H1 (cell line): ENCODE measurements at regions not wholly inside any gene's neighbourhood (a gene's known extent, or its start where the extent isn't known, plus 50 kb on each side); places are given as distances from the start of the nearest gene placed in this dataset.

Experiments used
- CTCF ChIA-PET: fragments of 300-600 bp; sonication (Branson Sonifier 250); formaldehyde crosslinking; loops from one replicate; lab custom pipeline; 2021; ENCODE audit not compliant: partially characterized antibody; lab: Charles Lee
- POLR2A ChIA-PET: fragments of 300-600 bp; sonication (Branson Sonifier 250); formaldehyde crosslinking; loops from one replicate; lab custom pipeline; 2021; ENCODE audit warnings: inconsistent platforms; ENCODE audit not compliant: partially characterized antibody; lab: Charles Lee
- DNase-seq, 2 experiments: peaks; one replicate each; pipeline versions ENCODE4 v3.0.0 to v3.0.0-alpha.2; 2010 to 2022; ENCODE audit warnings: low spot score in 2 of 2, low read depth in 1 of 2, mixed read lengths in 1 of 2
- FAIRE-seq: peaks from 2 replicates; lab custom pipeline; 2011; peaks lifted over from hg19 to GRCh38; lab: Jason Lieb, UNC
- H2AFZ ChIP-seq: 2 replicates; pipeline ENCODE4 v1.8.1; 2012; ENCODE audit warnings: low read length, inconsistent platforms
- H2AK5ac ChIP-seq: 2 replicates; pipeline ENCODE4 v1.6.1; 2013; ENCODE audit warnings: low read depth, low read length
- H2BK120ac ChIP-seq: replicated peaks from 2 replicates; pipeline ENCODE3; 2013; ENCODE audit warnings: low read depth, low read length, inconsistent platforms
- H2BK12ac ChIP-seq: 2 replicates; pipeline ENCODE4 v1.6.1; 2013; ENCODE audit warnings: low read depth, low read length
- H2BK15ac ChIP-seq: 2 replicates; pipeline ENCODE4 v1.6.1; 2013; ENCODE audit warnings: low read length
- H2BK20ac ChIP-seq: 2 replicates; pipeline ENCODE4 v1.6.1; 2013; ENCODE audit warnings: low read length
- H2BK5ac ChIP-seq: 2 replicates; pipeline ENCODE4 v1.6.1; 2013; ENCODE audit warnings: low read depth, low read length
- H3K14ac ChIP-seq: 2 replicates; pipeline ENCODE4 v1.6.1; 2013; ENCODE audit warnings: inconsistent platforms; ENCODE audit not compliant: insufficient read length
- H3K18ac ChIP-seq: 2 replicates; pipeline ENCODE4 v1.6.1; 2013; ENCODE audit warnings: low read length; ENCODE audit errors: extremely low read depth
- H3K23ac ChIP-seq: 2 replicates; pipeline ENCODE4 v1.6.1; 2013; ENCODE audit warnings: inconsistent platforms; ENCODE audit not compliant: insufficient read length
- H3K23me2 ChIP-seq: 2 replicates; pipeline ENCODE4 v1.6.1; 2013; ENCODE audit warnings: low read depth, low read length
- H3K27ac ChIP-seq: 2 replicates; pipeline ENCODE4 v1.6.1; 2011; ENCODE audit warnings: low read depth, low read length, inconsistent platforms
- H3K27me3 ChIP-seq, 4 experiments: replicated peaks in 1 of 4; 1 replicate in 1 of 4; 2 replicates in 3 of 4; pipeline versions ENCODE4 v1.6.1 to v1.8.1; 2011 to 2013; ENCODE audit warnings: low read length in 3 of 4, mild to moderate bottlenecking in 3 of 4, inconsistent platforms in 2 of 4, mixed read lengths in 2 of 4, moderate library complexity in 1 of 4; ENCODE audit not compliant: control insufficient read depth in 3 of 4, insufficient read depth in 3 of 4; ENCODE audit errors: extremely low read depth in 1 of 4
- H3K36me3 ChIP-seq, 4 experiments: 2 replicates each; pipeline versions ENCODE4 v1.6.1 to v1.8.1; 2011 to 2013; ENCODE audit warnings: mild to moderate bottlenecking in 4 of 4, low read length in 3 of 4, moderate library complexity in 2 of 4, control low read depth in 1 of 4, inconsistent platforms in 1 of 4; ENCODE audit not compliant: insufficient read depth in 4 of 4, control insufficient read depth in 2 of 4
- H3K4ac ChIP-seq: replicated peaks from 2 replicates; pipeline ENCODE3; 2013; ENCODE audit warnings: low read length, low read depth, mixed read lengths, inconsistent platforms; ENCODE audit not compliant: insufficient read length
- H3K4me1 ChIP-seq, 4 experiments: replicated peaks in 1 of 4; 1 replicate in 1 of 4; 2 replicates in 3 of 4; pipeline versions ENCODE4 v1.6.1 to v1.8.1; 2011 to 2013; ENCODE audit warnings: low read length in 3 of 4, inconsistent platforms in 2 of 4, mixed read lengths in 1 of 4; ENCODE audit not compliant: insufficient read depth in 4 of 4, control insufficient read depth in 3 of 4
- H3K4me2 ChIP-seq, 2 experiments: 2 replicates each; pipeline versions ENCODE4 v1.6.1 to v1.8.1; 2011 to 2013; ENCODE audit warnings: low read depth in 2 of 2, low read length in 2 of 2, control low read depth in 1 of 2, inconsistent platforms in 1 of 2, mild to moderate bottlenecking in 1 of 2; ENCODE audit not compliant: insufficient read depth in 1 of 2
- H3K4me3 ChIP-seq, 4 experiments: fragments of 200-600, 300-600 bp in 1 of 4; sonication (generic), shearing (Covaris generic), sonication (Bioruptor Twin) in 1 of 4; 2 replicates each; pipeline versions ENCODE4 v1.5.1 to v1.8.1; 2011 to 2016; ENCODE audit warnings: low read length in 4 of 4, low read depth in 3 of 4, control low read depth in 2 of 4, inconsistent platforms in 2 of 4, mild to moderate bottlenecking in 2 of 4, mixed read lengths in 1 of 4, moderate library complexity in 1 of 4; ENCODE audit not compliant: insufficient read depth in 2 of 4; ENCODE audit errors: extremely low read depth in 1 of 4
- H3K56ac ChIP-seq: replicated peaks from 2 replicates; pipeline ENCODE3; 2013; ENCODE audit warnings: low read depth, mild to moderate bottlenecking, mixed read lengths, low read length, inconsistent platforms; ENCODE audit not compliant: insufficient read length
- H3K79me1 ChIP-seq: 2 replicates; pipeline ENCODE4 v1.6.1; 2013; ENCODE audit warnings: low read depth, low read length, control low read depth
- H3K79me2 ChIP-seq, 2 experiments: 2 replicates each; pipeline versions ENCODE4 v1.6.1 to v1.8.1; 2012 to 2013; ENCODE audit warnings: low read length in 2 of 2, mild to moderate bottlenecking in 2 of 2, inconsistent platforms in 1 of 2; ENCODE audit not compliant: insufficient read depth in 2 of 2, control insufficient read depth in 1 of 2
- H3K9ac ChIP-seq, 4 experiments: replicated peaks in 1 of 4; 1 replicate in 1 of 4; 2 replicates in 3 of 4; pipeline versions ENCODE4 v1.6.1 to v1.8.1; 2011 to 2013; ENCODE audit warnings: low read depth in 3 of 4, low read length in 3 of 4, control low read depth in 2 of 4, mild to moderate bottlenecking in 2 of 4, moderate library complexity in 2 of 4, inconsistent platforms in 1 of 4; ENCODE audit errors: extremely low read depth in 1 of 4
- H3K9me3 ChIP-seq, 2 experiments: 2 replicates each; pipeline versions ENCODE4 v1.6.1 to v1.8.1; 2012 to 2013; ENCODE audit warnings: mild to moderate bottlenecking in 2 of 2, moderate library complexity in 2 of 2, control low read depth in 1 of 2, inconsistent platforms in 1 of 2, low read depth in 1 of 2, low read length in 1 of 2, mixed read lengths in 1 of 2; ENCODE audit not compliant: insufficient read depth in 2 of 2
- H4K20me1 ChIP-seq, 2 experiments: replicated peaks in 1 of 2; 2 replicates each; pipeline versions ENCODE3 to v1.8.1; 2011 to 2013; ENCODE audit warnings: inconsistent platforms in 2 of 2, low read length in 2 of 2, mild to moderate bottlenecking in 1 of 2; ENCODE audit not compliant: insufficient read depth in 2 of 2, control insufficient read depth in 1 of 2
- H4K5ac ChIP-seq: 2 replicates; pipeline ENCODE4 v1.6.1; 2013; ENCODE audit warnings: low read length, low read depth, mixed read lengths, inconsistent platforms; ENCODE audit not compliant: insufficient read length
- H4K8ac ChIP-seq: 2 replicates; pipeline ENCODE4 v1.8.0; 2013; ENCODE audit warnings: mild to moderate bottlenecking, moderate library complexity, low read length, inconsistent platforms; ENCODE audit not compliant: insufficient read depth; ENCODE audit errors: extremely low read depth
- H4K91ac ChIP-seq: replicated peaks from 2 replicates; pipeline ENCODE3; 2013; ENCODE audit warnings: low read length, mixed read lengths, inconsistent platforms; ENCODE audit not compliant: insufficient read length
- ASH2L ChIP-seq: fragments of 200-600, 300-600 bp; sonication (generic); IDR thresholded peaks from one replicate; pipeline ENCODE4 v1.7.1; 2017; ENCODE audit warnings: low read length
- BCL11A ChIP-seq, 2 experiments: IDR thresholded peaks; one replicate each; pipeline ENCODE4 v1.6.1; 2011; ENCODE audit warnings: low read depth in 2 of 2, low read length in 2 of 2, mild to moderate bottlenecking in 2 of 2
- CREB1 ChIP-seq: IDR thresholded peaks from 2 replicates; pipeline ENCODE4 v1.6.1; 2012; ENCODE audit warnings: inconsistent platforms
- CTBP2 ChIP-seq: IDR thresholded peaks from 2 replicates; pipeline ENCODE4 v1.7.0; 2011; ENCODE audit warnings: borderline replicate concordance, mild to moderate bottlenecking, moderate library complexity, mixed read lengths, low read length; ENCODE audit not compliant: insufficient read depth, insufficient read length
- KDM5A ChIP-seq: fragments of 200-600 bp; IDR thresholded peaks from 2 replicates; pipeline ENCODE4 v1.7.1; 2012; ENCODE audit warnings: mild to moderate bottlenecking, low read length, inconsistent platforms, mixed read lengths
- MAX ChIP-seq: IDR thresholded peaks from 2 replicates; pipeline ENCODE4 v1.6.1; 2012; ENCODE audit warnings: inconsistent platforms
- NANOG ChIP-seq: IDR thresholded peaks from 2 replicates; pipeline ENCODE4 v1.6.1; 2011; ENCODE audit warnings: low read length, low read depth, mild to moderate bottlenecking, inconsistent platforms; ENCODE audit not compliant: insufficient read depth, poor library complexity, severe bottlenecking
- POLR2A ChIP-seq, 2 experiments: IDR thresholded peaks; 1 replicate in 1 of 2; 2 replicates in 1 of 2; pipeline ENCODE4 v1.6.1; 2011; ENCODE audit warnings: low read depth in 2 of 2, low read length in 2 of 2, mild to moderate bottlenecking in 2 of 2; ENCODE audit errors: control extremely low read depth in 1 of 2
- POLR2AphosphoS5 ChIP-seq: IDR thresholded peaks from 2 replicates; pipeline ENCODE4 v1.6.1; 2011; ENCODE audit warnings: low read depth, low read length
- SAP30 ChIP-seq: fragments of 300-600 bp; sonication (generic); IDR thresholded peaks from 2 replicates; pipeline ENCODE4 v1.7.1; 2012; ENCODE audit warnings: low read length, moderate library complexity, mild to moderate bottlenecking, inconsistent platforms; ENCODE audit not compliant: insufficient read depth, insufficient replicate concordance
- SP2 ChIP-seq: IDR thresholded peaks from 2 replicates; pipeline ENCODE4 v1.6.1; 2012; ENCODE audit warnings: mild to moderate bottlenecking, low read length, inconsistent platforms
- TAF7 ChIP-seq: optimal IDR thresholded peaks from 2 replicates; pipeline ENCODE3; 2011; ENCODE audit warnings: low read depth, mild to moderate bottlenecking, inconsistent platforms, low read length, moderate library complexity, borderline replicate concordance
- YY1 ChIP-seq: IDR thresholded peaks from 2 replicates; pipeline ENCODE4 v1.6.1; 2011; ENCODE audit warnings: low read depth, mild to moderate bottlenecking, low read length
- ZNF274 ChIP-seq: IDR thresholded peaks from 2 replicates; pipeline ENCODE4 v1.7.0; 2012; ENCODE audit warnings: low read length, borderline replicate concordance; ENCODE audit errors: extremely low read depth
- WGBS, 2 experiments: shearing (Covaris generic) in 1 of 2; methylation state at CpG; one replicate each; pipeline versions ENCODE4 v1.1.6 to v1.1.7; 2013 to 2015; ENCODE audit warnings: low lambda C conversion rate in 2 of 2, mixed read lengths in 2 of 2, inconsistent platforms in 1 of 2, low coverage in 1 of 2, missing lambda C conversion rate in 1 of 2; ENCODE audit not compliant: insufficient replicate concordance in 2 of 2, insufficient coverage in 1 of 2, insufficient read length in 1 of 2; ENCODE audit errors: extremely low coverage in 1 of 2, missing lambda C conversion rate in 1 of 2; 5-methylcytosine and 5-hydroxymethylcytosine counted together

GRCh38 chr7:110291430-110291829 is 799.5 kb upstream of the LRRN3 start:
- Histone ChIP-seq H3K4me2 (no peak overlapping the region), H3K4ac (no peak overlapping the region), H3K79me1 (no peaks in the 10 kb centered on the region), H4K8ac (no peak overlapping the region), H3K18ac (no peak overlapping the region), H4K5ac (no peak overlapping the region), H2BK15ac (no peak overlapping the region), H2BK5ac (no peak overlapping the region), H2AFZ (no peak overlapping the region), H3K36me3 (no peaks in the 10 kb centered on the region), H3K56ac (no peak overlapping the region), H3K4me1 (no peaks in the 10 kb centered on the region), H3K14ac (no peak overlapping the region), H4K91ac (no peak overlapping the region), H3K27ac (no peak overlapping the region), H3K23me2 (no peaks in the 10 kb centered on the region), H2BK20ac (no peak overlapping the region), H2AK5ac (no peak overlapping the region), H3K9me3 (no peaks in the 10 kb centered on the region), H2BK120ac (peak overlapping the region; percentile 38), H3K9ac (no peak overlapping the region), H3K79me2 (no peaks in the 10 kb centered on the region), H4K20me1 (no peaks in the 10 kb centered on the region), H2BK12ac (no peak overlapping the region), H3K4me3 (no peak overlapping the region), H3K27me3 (no peaks in the 10 kb centered on the region), H3K23ac (no peak overlapping the region)
- POLR2A ChIA-PET, result no interaction called here
- CTCF ChIA-PET, result no interaction called here
- DNase-seq, result no peak
- TF ChIP-seq TAF7 (no peak), POLR2A (IDR thresholded peaks at IDR 0.05; ENCODE audit: control extremely low read depth in 1 of 2, low read depth in 2 of 2, low read length in 2 of 2) (no peak), ZNF274 (no peak), KDM5A (no peak), YY1 (no peak), SAP30 (no peak), POLR2AphosphoS5 (no peak), ASH2L (no peak), CREB1 (no peak), CTBP2 (no peak), MAX (no peak), NANOG (no peak), SP2 (no peak), BCL11A (IDR thresholded peaks at IDR 0.05; ENCODE audit: low read depth in 2 of 2, low read length in 2 of 2) (no peak)
- no peak for FAIRE-seq
- WGBS, 2 experiments, result 96% methylated on average over 2 of the region's 2 CpGs; no CpG with 5 or more reads in 1 of the 2 experiments
